D721Med (cell line): ENCODE measurements at regions not wholly inside any gene's neighbourhood (a gene's known extent, or its start where the extent isn't known, plus 50 kb on each side); places are given as distances from the start of the nearest gene placed in this dataset.
A peak's percentile ranks its signal among the peaks of the same experiment; 100 is the strongest.
"Not testable (repeated sequence)": the region's sequence is repeated elsewhere in the genome, so short reads cannot be mapped to it uniquely, and the experiment has no call there.

ENCODE experiments used
- DNase-seq: peaks from one replicate; pipeline ENCODE4 v3.0.0; 2011; ENCODE audit warnings: low spot score; ENCODE audit not compliant: insufficient read length
- FAIRE-seq: peaks from 2 replicates; lab custom pipeline; 2011; peaks lifted over from hg19 to GRCh38; lab: Jason Lieb, UNC
- TF ChIP-seq, protein P1 (sequence below): IDR thresholded peaks from 2 replicates; pipeline ENCODE4 v1.5.1; 2012; ENCODE audit warnings: mild to moderate bottlenecking, control low read depth; ENCODE audit not compliant: insufficient read depth; ENCODE audit errors: missing control alignments

DNA sequence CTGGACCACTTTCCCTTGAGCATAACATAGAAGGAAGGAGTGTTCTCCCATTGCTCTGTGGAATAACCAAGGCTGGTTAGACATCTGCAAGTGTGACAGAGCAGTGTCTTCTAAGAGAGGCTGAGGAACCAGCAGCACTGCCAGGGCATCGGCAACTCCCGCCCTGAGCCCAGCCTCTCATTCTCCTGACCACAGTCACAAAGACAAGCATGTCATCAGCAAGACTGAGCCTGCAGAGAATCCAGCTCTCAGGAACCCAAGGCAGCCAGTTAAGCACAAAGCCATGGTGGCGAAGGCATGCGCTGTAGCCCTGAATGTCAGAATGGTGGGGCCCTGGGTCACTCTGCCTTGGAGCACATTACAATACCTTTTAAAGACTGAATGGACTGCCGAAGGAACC, 253.9 kb downstream of the AGTPBP1 start:
- DNase-seq (no peak), FAIRE-seq (no peak)
- TF ChIP-seq, protein P1, sequence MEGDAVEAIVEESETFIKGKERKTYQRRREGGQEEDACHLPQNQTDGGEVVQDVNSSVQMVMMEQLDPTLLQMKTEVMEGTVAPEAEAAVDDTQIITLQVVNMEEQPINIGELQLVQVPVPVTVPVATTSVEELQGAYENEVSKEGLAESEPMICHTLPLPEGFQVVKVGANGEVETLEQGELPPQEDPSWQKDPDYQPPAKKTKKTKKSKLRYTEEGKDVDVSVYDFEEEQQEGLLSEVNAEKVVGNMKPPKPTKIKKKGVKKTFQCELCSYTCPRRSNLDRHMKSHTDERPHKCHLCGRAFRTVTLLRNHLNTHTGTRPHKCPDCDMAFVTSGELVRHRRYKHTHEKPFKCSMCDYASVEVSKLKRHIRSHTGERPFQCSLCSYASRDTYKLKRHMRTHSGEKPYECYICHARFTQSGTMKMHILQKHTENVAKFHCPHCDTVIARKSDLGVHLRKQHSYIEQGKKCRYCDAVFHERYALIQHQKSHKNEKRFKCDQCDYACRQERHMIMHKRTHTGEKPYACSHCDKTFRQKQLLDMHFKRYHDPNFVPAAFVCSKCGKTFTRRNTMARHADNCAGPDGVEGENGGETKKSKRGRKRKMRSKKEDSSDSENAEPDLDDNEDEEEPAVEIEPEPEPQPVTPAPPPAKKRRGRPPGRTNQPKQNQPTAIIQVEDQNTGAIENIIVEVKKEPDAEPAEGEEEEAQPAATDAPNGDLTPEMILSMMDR = no peak

DNA sequence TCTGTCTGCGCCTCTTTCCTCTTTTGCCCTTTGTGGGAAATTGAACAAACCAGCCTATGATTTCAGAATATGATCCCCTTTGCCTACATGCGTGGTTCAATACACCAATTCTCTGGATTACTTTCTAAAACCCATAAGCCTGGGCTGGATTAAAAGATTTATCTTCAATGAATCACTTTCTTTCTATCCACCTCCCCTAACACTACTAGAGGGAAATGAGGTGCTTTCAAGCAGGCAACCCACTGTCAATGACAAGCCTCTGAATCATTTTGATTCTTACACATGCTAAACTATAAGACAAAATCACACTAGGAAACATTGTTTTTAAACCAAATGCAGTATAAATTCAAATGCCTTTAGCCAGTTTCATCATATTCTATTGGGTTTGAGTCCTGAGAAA, 257.5 kb downstream of the AGTPBP1 start:
- FAIRE-seq (peak; percentile 58), DNase-seq (peak; percentile 32)
- TF ChIP-seq, protein P1 = no peak

- TF ChIP-seq, protein P1 = no peak
- FAIRE-seq (no peak), DNase-seq (no peak)
These were observed 258.5 kb downstream of the AGTPBP1 start for GRCh38 chr9:85483208-85483607.

- DNase-seq (no peak), FAIRE-seq (no peak)
- TF ChIP-seq, protein P1 = no peak
These were observed 262.4 kb downstream of the AGTPBP1 start for GRCh38 chr9:85479305-85479704.

- DNase-seq (no peak), FAIRE-seq (no peak)
- TF ChIP-seq, protein P1 = no peak
These were observed 262.9 kb downstream of the AGTPBP1 start for GRCh38 chr9:85478847-85479246.

DNA sequence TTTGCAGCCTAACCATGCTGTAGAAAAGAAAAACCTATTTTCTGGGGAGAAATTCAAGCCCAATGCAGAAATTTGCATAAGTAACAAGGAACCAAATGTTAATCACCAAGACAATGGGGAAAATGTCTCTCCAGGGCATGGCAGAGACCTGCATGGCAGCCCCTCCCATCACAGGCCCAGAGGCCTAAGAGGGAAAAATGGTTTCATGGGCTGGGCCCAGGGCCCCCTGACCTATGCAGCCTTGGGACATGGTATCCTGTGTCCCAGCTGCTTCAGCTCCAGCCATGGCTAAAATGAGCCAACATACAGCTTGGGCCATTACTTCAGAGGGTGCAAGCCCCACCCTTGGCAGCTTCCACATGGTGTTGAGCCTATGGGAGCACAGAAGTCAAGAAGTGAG, 266.9 kb downstream of the AGTPBP1 start:
- not testable (repeated sequence) for DNase-seq, FAIRE-seq

DNA sequence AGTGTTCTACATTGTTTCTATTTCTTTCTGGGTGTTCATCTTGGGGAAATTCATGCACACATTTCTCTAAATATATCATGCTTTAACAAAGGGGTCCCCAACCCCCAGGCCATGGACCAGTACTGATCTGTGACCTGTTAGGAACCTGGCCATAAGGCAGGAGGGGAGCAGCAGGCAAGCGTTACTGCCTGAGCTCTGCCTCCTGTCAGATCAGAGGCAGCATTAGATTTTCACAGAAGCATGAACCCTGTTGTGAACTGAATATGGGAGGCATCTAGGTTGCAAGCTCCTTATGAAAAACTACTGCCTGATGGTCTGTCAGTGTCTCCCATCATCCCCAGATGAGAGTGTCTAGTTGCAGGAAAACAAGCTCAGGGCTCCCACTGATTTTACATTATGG, 270.0 kb downstream of the AGTPBP1 start:
- FAIRE-seq (no peak), DNase-seq (no peak)
- TF ChIP-seq, protein P1 = no peak

- TF ChIP-seq, protein P1 = no peak
- FAIRE-seq (no peak), DNase-seq (no peak)
These were observed 272.7 kb downstream of the AGTPBP1 start for GRCh38 chr9:85469041-85469440.
